Natural killer cell (primary cell): ENCODE measurements at regions not wholly inside any gene's neighbourhood (a gene's known extent, or its start where the extent isn't known, plus 50 kb on each side); places are given as distances from the start of the nearest gene placed in this dataset.

Experiments used
- ATAC-seq, 3 donors: fragments of 150-1000 bp in 2 of 3; fragments of 200-7000 bp in 1 of 3; cut with Tn5 transposase; 1 replicate in 1 of 3; 2 replicates in 2 of 3; pipeline ENCODE4 v1.10.0; 2021; ENCODE audit warnings: mild to moderate bottlenecking in 2 of 3, moderate library complexity in 2 of 3
- DNase-seq, 2 donors: peaks; one replicate each; pipeline versions ENCODE4 v3.0.0 to v3.0.0-alpha.2; 2013 to 2021; ENCODE audit warnings: mixed read lengths in 1 of 2
- H3K27ac ChIP-seq: one replicate; pipeline ENCODE4 v1.5.1; 2013; ENCODE audit warnings: mild to moderate bottlenecking, low read length
- H3K27me3 ChIP-seq: one replicate; pipeline ENCODE4 v1.6.1; 2013; ENCODE audit warnings: low read length; ENCODE audit not compliant: control insufficient read depth, insufficient read depth
- H3K36me3 ChIP-seq: one replicate; pipeline ENCODE4 v1.6.1; 2013; ENCODE audit warnings: low read length; ENCODE audit not compliant: control insufficient read depth, insufficient read depth
- H3K4me1 ChIP-seq: one replicate; pipeline ENCODE4 v1.6.1; 2013; ENCODE audit warnings: low read length; ENCODE audit not compliant: control insufficient read depth, insufficient read depth
- H3K4me3 ChIP-seq: one replicate; pipeline ENCODE4 v1.5.1; 2013; ENCODE audit warnings: low read length
- H3K9me3 ChIP-seq: one replicate; pipeline ENCODE4 v1.6.1; 2013; ENCODE audit warnings: low read length; ENCODE audit not compliant: control insufficient read depth, insufficient read depth
- H3K27ac Mint-ChIP-seq, 2 donors: one replicate each; pipeline ENCODE4 v1.8.0; 2022; ENCODE audit warnings: mild to moderate bottlenecking in 2 of 2, mixed read lengths in 2 of 2, moderate library complexity in 1 of 2
- H3K27me3 Mint-ChIP-seq, 2 donors: one replicate each; pipeline ENCODE4 v1.8.0; 2022; ENCODE audit warnings: low read depth in 2 of 2, mixed read lengths in 2 of 2
- H3K36me3 Mint-ChIP-seq: one replicate; pipeline ENCODE4 v1.8.0; 2022; ENCODE audit warnings: mixed read lengths
- H3K4me1 Mint-ChIP-seq, 2 donors: one replicate each; pipeline ENCODE4 v1.8.0; 2022; ENCODE audit warnings: mixed read lengths in 2 of 2
- H3K4me3 Mint-ChIP-seq: one replicate; pipeline ENCODE4 v1.8.0; 2022; ENCODE audit warnings: mild to moderate bottlenecking, moderate library complexity, mixed read lengths
- H3K9me3 Mint-ChIP-seq, 2 donors: one replicate each; pipeline ENCODE4 v1.8.0; 2022; ENCODE audit warnings: mixed read lengths in 2 of 2
- WGBS: methylation state at CpG from one replicate; pipeline ENCODE4 v1.1.7; 2013; ENCODE audit warnings: missing lambda C conversion rate; ENCODE audit not compliant: insufficient coverage; 5-methylcytosine and 5-hydroxymethylcytosine counted together
- intact Hi-C: fragments of 100-400 bp; cut with micrococcal nuclease; formaldehyde crosslinking; loops from one replicate; pipeline ENCODE4 v1.14.2; 2022
- TF ChIP-seq, protein P1 (sequence below): fragments of 200-600 bp; IDR thresholded peaks from one replicate; pipeline ENCODE4 v1.8.0; 2022; ENCODE audit warnings: antibody characterized with exemption

DNA sequence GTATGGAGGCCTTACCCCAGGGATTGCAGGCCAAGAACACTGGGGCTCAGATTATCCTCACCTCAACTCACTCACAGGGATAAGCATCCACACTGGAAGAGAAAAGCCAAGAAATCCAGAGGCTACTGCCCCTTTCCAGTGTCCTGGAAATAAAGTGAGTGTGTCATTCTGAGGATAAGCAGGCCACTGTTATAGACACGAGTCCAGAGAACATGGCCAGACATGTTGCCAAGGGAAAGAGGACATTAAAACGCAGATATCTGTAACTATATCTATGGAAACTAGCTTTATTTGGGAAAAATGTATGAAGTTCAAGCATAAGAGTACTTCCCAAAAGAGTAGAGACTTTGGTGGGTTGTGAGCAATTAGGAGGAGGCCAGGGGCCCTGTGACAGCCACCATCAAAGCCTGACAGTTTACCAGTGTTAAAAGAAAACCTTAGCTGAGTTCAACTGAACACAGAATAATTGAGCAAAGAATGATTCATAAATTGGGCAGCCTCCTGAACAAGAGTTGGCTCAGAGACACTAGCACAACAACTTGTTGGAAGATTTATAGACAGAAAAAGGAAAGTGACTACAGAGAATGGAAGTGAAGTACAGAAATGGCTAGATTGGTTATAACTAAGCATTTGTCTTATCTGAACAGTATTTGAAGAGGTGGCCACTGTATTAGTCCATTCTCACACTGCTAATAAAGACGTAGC, 1222.2 kb downstream of the STIM2 start:
- H3K27ac ChIP-seq = no peak overlapping the region

DNA sequence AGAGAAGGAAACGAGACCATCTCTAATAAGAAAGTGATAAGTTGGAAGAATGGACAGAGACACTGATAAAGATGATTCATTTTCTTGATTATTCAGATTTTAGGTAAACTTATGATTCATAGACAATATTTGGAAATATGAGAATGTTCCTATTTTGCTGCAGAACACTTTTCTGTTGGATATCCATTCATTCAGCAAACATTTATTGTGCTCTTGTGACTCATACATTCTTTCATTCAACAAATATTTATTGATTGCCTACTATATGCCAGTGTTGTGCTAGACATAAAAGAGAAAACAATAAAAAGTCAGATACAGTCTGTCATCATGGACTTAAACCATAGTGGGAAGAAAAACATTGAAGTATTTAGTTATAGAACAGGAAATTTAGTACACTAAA, 1232.0 kb downstream of the STIM2 start:
- 67% methylated on average over 1 of the region's 1 CpG for WGBS
- TF ChIP-seq, protein P1, sequence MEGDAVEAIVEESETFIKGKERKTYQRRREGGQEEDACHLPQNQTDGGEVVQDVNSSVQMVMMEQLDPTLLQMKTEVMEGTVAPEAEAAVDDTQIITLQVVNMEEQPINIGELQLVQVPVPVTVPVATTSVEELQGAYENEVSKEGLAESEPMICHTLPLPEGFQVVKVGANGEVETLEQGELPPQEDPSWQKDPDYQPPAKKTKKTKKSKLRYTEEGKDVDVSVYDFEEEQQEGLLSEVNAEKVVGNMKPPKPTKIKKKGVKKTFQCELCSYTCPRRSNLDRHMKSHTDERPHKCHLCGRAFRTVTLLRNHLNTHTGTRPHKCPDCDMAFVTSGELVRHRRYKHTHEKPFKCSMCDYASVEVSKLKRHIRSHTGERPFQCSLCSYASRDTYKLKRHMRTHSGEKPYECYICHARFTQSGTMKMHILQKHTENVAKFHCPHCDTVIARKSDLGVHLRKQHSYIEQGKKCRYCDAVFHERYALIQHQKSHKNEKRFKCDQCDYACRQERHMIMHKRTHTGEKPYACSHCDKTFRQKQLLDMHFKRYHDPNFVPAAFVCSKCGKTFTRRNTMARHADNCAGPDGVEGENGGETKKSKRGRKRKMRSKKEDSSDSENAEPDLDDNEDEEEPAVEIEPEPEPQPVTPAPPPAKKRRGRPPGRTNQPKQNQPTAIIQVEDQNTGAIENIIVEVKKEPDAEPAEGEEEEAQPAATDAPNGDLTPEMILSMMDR = no peak

More for the DNA sequence above, 1222.2 kb downstream of the STIM2 start:
- TF ChIP-seq, protein P1 = no peak
- WGBS = 85% methylated on average over 3 of the region's 3 CpGs
- Histone ChIP-seq H3K36me3 (no peaks in the 10 kb centered on the region), H3K27me3 (no peaks in the 10 kb centered on the region), H3K4me3 (no peak overlapping the region), H3K4me1 (no peaks in the 10 kb centered on the region), H3K9me3 (peaks cover 14% of the 10 kb centered on the region)
- intact Hi-C loops = no loop called here
- Mint-ChIP-seq H3K36me3 (peaks cover 11% of the 10 kb centered on the region), H3K9me3 (peaks cover 23 to 30% of the 10 kb centered on the region in 2 donors), H3K27me3 (no peaks in the 10 kb centered on the region), H3K4me3 (no peak overlapping the region), H3K4me1 (no peaks in the 10 kb centered on the region), H3K27ac (no peak overlapping the region)
- ATAC-seq (no peak), DNase-seq (no peak)

DNA sequence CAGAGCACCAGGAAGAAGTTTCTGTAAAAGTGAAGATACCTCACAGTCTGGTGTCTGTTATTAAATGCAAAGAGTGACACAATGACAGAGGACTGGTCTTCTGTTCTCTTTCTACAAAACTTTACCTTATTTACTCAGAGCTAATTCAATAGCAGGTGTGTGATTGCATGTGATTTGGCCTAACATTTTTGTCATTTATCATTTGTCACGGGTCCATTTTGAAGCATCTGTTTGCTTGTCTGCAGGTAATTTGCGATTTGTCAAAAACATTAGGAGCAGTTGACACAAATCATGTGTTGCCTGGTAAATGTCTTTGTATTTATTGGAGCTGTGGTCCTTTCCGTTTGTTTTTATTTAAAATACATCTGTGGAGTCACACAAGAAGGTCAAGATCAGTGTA, 1232.4 kb downstream of the STIM2 start:
- Histone ChIP-seq H3K4me1 (no peaks in the 10 kb centered on the region), H3K4me3 (no peak overlapping the region), H3K27me3 (no peaks in the 10 kb centered on the region), H3K27ac (no peak overlapping the region), H3K9me3 (no peaks in the 10 kb centered on the region), H3K36me3 (no peaks in the 10 kb centered on the region)
- no peaks in the 10 kb centered on the region for H3K4me1 Mint-ChIP-seq
- TF ChIP-seq, protein P1 = no peak
- DNase-seq = no peak
- 57% methylated on average over 3 of the region's 3 CpGs for WGBS
- no peaks in the 10 kb centered on the region for H3K27me3 Mint-ChIP-seq
- H3K4me3 Mint-ChIP-seq = no peak overlapping the region
- ATAC-seq = no peak
- H3K27ac Mint-ChIP-seq = no peak overlapping the region
- H3K9me3 Mint-ChIP-seq = peaks cover 4 to 19% of the 10 kb centered on the region in 2 donors
- intact Hi-C loops = no loop called here
- H3K36me3 Mint-ChIP-seq = no peaks in the 10 kb centered on the region

More for the DNA sequence above, 1232.0 kb downstream of the STIM2 start:
- H3K27ac Mint-ChIP-seq = no peak overlapping the region
- no peaks in the 10 kb centered on the region for H3K36me3 ChIP-seq
- no peak overlapping the region for H3K4me3 Mint-ChIP-seq
- no peak overlapping the region for H3K27ac ChIP-seq
- no peaks in the 10 kb centered on the region for H3K36me3 Mint-ChIP-seq
- intact Hi-C loops = no loop called here
- ATAC-seq = no peak
- H3K9me3 Mint-ChIP-seq = peaks cover 4 to 19% of the 10 kb centered on the region in 2 donors
- H3K27me3 Mint-ChIP-seq = no peaks in the 10 kb centered on the region
- H3K27me3 ChIP-seq = no peaks in the 10 kb centered on the region
- H3K4me1 Mint-ChIP-seq = no peaks in the 10 kb centered on the region
- no peaks in the 10 kb centered on the region for H3K4me1 ChIP-seq
- H3K4me3 ChIP-seq = no peak overlapping the region
- H3K9me3 ChIP-seq = no peaks in the 10 kb centered on the region
- DNase-seq = no peak

DNA sequence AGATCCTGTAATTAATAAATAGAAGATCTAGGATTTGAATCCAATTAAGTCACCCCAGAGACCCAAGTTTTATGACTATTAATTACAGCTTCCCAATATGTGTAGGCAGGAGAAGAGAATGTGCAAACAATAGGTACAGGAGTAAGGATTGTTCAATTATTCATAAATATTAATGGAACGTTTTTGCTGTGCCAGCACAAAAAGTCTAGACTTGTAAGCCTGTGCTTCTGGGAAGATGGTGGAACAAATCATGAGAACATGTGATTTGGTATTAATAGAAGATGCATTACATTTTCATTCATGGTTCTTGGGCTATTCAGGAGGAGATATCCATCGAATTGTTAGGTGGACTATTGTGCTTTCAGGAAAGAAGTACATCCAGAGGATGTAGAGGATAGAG, 1240.9 kb downstream of the STIM2 start:
- no peaks in the 10 kb centered on the region for H3K9me3 ChIP-seq
- H3K4me3 Mint-ChIP-seq = no peak overlapping the region
- no peak overlapping the region for H3K27ac ChIP-seq
- H3K27me3 ChIP-seq = no peaks in the 10 kb centered on the region
- TF ChIP-seq, protein P1 = no peak
- no peaks in the 10 kb centered on the region for H3K4me1 ChIP-seq
- DNase-seq = no peak
- 70% methylated on average over 2 of the region's 2 CpGs for WGBS
- H3K27ac Mint-ChIP-seq = no peak overlapping the region
- ATAC-seq = no peak
- H3K9me3 Mint-ChIP-seq = peaks cover 9 to 11% of the 10 kb centered on the region in 2 donors
- intact Hi-C loops = no loop called here
- no peaks in the 10 kb centered on the region for H3K27me3 Mint-ChIP-seq
- no peaks in the 10 kb centered on the region for H3K36me3 Mint-ChIP-seq
- H3K4me1 Mint-ChIP-seq = no peaks in the 10 kb centered on the region
- no peaks in the 10 kb centered on the region for H3K36me3 ChIP-seq
- H3K4me3 ChIP-seq = no peak overlapping the region
